ENCODE measurements at regions not wholly inside any gene's neighbourhood (a gene's known extent, or its start where the extent isn't known, plus 50 kb on each side); places are given as distances from the start of the nearest gene placed in this dataset.

DNA sequence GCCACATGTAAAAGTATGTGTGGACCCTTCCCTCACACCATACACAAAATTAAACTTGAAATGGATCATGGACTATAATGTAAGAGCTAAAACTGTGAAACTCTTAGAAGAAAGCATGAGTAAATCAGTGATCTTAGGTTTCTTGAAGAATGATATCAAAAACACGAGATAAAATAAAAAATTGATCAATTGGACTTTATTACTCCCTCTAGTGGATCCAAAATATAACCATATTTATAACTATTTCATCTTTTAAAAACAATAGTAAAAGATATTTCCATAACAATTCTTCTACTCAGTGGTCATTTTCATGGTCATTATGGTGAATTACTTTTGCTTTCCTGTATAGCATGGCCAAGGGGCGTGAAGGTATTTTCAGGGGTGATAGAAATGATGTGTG is 174.6 kb upstream of the LSM14A start:
- Histone ChIP-seq H3K36me3 (ENCODE audit: control insufficient read depth, insufficient read depth, low read length) (no peaks in the 10 kb centered on the region), H3K4me1 (no peaks in the 10 kb centered on the region), H3K4me3 (ENCODE audit: low read depth, low read length) (no peak overlapping the region), H3K27me3 (replicated peaks; ENCODE audit: control insufficient read depth, insufficient read depth, low read length) (no peaks in the 10 kb centered on the region), H3K9me3 (peaks cover 6% of the 10 kb centered on the region)
- no peak for DNase-seq
- no peaks in the 10 kb centered on the region for H3K36me3 Mint-ChIP-seq (ENCODE audit: insufficient read depth, unreplicated experiment)
- ChIA-PET CTCF (interaction anchor here (0.6 to 1.2 kb wide), 4 partner anchors 92 to 182 kb away, joined by 3 to 5 read pairs (median 3); no protein-coding TSS in a partner anchor), POLR2A (interaction anchor here (0.6 kb wide), 1 partner anchor 212 kb away, joined by 5 read pairs; no protein-coding TSS in a partner anchor)
- no peaks in the 10 kb centered on the region for H3K4me1 Mint-ChIP-seq (ENCODE audit: low read depth, unreplicated experiment)
- H3K27ac Mint-ChIP-seq (ENCODE audit: unreplicated experiment) = no peak overlapping the region
- peaks cover 7% of the 10 kb centered on the region for H3K27me3 Mint-ChIP-seq (ENCODE audit: insufficient read depth, unreplicated experiment)
- TF ChIP-seq, protein P1, sequence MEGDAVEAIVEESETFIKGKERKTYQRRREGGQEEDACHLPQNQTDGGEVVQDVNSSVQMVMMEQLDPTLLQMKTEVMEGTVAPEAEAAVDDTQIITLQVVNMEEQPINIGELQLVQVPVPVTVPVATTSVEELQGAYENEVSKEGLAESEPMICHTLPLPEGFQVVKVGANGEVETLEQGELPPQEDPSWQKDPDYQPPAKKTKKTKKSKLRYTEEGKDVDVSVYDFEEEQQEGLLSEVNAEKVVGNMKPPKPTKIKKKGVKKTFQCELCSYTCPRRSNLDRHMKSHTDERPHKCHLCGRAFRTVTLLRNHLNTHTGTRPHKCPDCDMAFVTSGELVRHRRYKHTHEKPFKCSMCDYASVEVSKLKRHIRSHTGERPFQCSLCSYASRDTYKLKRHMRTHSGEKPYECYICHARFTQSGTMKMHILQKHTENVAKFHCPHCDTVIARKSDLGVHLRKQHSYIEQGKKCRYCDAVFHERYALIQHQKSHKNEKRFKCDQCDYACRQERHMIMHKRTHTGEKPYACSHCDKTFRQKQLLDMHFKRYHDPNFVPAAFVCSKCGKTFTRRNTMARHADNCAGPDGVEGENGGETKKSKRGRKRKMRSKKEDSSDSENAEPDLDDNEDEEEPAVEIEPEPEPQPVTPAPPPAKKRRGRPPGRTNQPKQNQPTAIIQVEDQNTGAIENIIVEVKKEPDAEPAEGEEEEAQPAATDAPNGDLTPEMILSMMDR (IDR thresholded peaks at IDR 0.05; ENCODE audit: insufficient read depth in 1 of 2, low read depth in 1 of 2, low read length in 1 of 2, severe bottlenecking in 1 of 2, unreplicated experiment in 1 of 2) = peak in 1 of 2 experiments; percentile 39
- BruUV-seq (replicated peaks) = no TSS peak
- H3K9me3 Mint-ChIP-seq (ENCODE audit: unreplicated experiment) = peaks cover 6% of the 10 kb centered on the region
- intact Hi-C loops (cut with micrococcal nuclease; ENCODE audit: unreplicated experiment) = loop anchor here (2.0 kb wide), 2 partner anchors 99 to 203 kb away; no protein-coding TSS in a partner anchor
- no peak overlapping the region for H3K4me3 Mint-ChIP-seq (ENCODE audit: unreplicated experiment)

DNA sequence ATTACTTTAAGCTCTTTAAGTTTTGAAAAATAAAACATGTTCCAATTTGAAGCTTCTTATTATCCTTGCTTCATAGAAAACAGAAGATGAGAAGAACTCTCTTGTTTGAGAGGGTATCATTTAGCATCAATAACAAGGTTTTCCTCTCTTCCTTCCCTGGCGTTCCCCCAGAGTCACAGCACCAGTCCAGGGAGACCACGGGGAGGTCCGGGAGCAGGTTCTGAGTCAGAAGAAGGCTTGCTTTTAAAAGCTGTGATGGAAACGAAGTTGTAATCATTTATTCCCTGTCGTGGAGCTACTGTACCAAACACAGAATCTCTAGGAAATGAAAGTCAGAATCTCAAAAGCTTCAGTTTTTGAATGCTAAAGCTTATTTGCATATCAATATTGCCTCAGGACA is 174.0 kb upstream of the LSM14A start:
- POLR2A ChIA-PET = interaction anchor here (0.6 kb wide), 1 partner anchor 220 kb away, joined by 3 read pairs; no protein-coding TSS in a partner anchor
- Mint-ChIP-seq H3K4me1 (ENCODE audit: low read depth, unreplicated experiment) (no peaks in the 10 kb centered on the region), H3K9me3 (ENCODE audit: unreplicated experiment) (peaks cover under 1% of the 10 kb centered on the region), H3K27me3 (ENCODE audit: insufficient read depth, unreplicated experiment) (peaks cover 8% of the 10 kb centered on the region), H3K27ac (ENCODE audit: unreplicated experiment) (no peak overlapping the region), H3K36me3 (ENCODE audit: insufficient read depth, unreplicated experiment) (no peaks in the 10 kb centered on the region), H3K4me3 (ENCODE audit: unreplicated experiment) (no peak overlapping the region)
- intact Hi-C loops (cut with micrococcal nuclease; ENCODE audit: unreplicated experiment) = loop anchor here (2.0 kb wide), 2 partner anchors 98 to 204 kb away; no protein-coding TSS in a partner anchor
- CTCF ChIA-PET = interaction anchor here (0.6 to 1.2 kb wide), 4 partner anchors 93 to 183 kb away, joined by 3 to 5 read pairs (median 3); no protein-coding TSS in a partner anchor
- TF ChIP-seq, protein P1 (IDR thresholded peaks at IDR 0.05; ENCODE audit: insufficient read depth in 1 of 2, low read depth in 1 of 2, low read length in 1 of 2, severe bottlenecking in 1 of 2, unreplicated experiment in 1 of 2) = no peak
- Histone ChIP-seq H3K27me3 (replicated peaks; ENCODE audit: control insufficient read depth, insufficient read depth, low read length) (no peaks in the 10 kb centered on the region), H3K4me3 (ENCODE audit: low read depth, low read length) (no peak overlapping the region), H3K9me3 (peaks cover under 1% of the 10 kb centered on the region; the same call in 1 of the 2 replicates), H3K4me1 (no peaks in the 10 kb centered on the region), H3K36me3 (ENCODE audit: control insufficient read depth, insufficient read depth, low read length) (no peaks in the 10 kb centered on the region)
- DNase-seq = no peak
- BruUV-seq (replicated peaks) = no TSS peak

DNA sequence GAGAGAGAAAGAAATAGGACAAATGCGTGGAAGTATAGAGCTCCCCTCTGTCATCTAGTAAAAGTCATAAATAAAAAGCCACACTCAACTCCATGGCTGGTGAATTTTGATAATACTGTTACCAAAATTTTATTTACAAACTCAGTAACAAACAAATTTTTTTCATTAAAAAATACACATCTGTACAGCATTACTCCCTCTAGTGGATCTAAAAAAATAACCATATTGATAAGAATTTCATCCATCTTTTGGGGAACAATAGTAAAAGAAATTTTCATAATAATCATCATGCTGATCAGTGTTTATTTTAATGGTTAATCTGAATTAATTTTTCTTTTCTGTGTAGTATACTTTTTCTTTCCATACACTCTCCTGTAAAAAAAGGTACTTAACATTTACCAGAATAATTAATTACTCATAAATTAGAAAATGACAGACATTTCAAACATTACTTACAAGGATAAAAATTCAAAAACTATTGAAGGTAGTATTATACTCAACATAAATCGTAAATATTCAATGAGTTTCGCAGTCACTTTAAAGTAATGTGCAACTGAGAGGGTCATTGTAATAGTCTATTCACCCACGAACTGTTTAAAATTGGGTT is 173.5 kb upstream of the LSM14A start:
- intact Hi-C loops (cut with micrococcal nuclease; ENCODE audit: unreplicated experiment) = loop anchor here (2.0 kb wide), 2 partner anchors 98 to 204 kb away; no protein-coding TSS in a partner anchor
- ChIA-PET POLR2A (interaction anchor here (0.6 kb wide), 1 partner anchor 221 kb away, joined by 3 read pairs; no protein-coding TSS in a partner anchor), CTCF (interaction anchor here (1.1 to 1.2 kb wide), 2 partner anchors 93 to 98 kb away, joined by 3 read pairs; no protein-coding TSS in a partner anchor)
- Histone ChIP-seq H3K4me3 (ENCODE audit: low read depth, low read length) (no peak overlapping the region), H3K27me3 (replicated peaks; ENCODE audit: control insufficient read depth, insufficient read depth, low read length) (no peaks in the 10 kb centered on the region), H3K36me3 (ENCODE audit: control insufficient read depth, insufficient read depth, low read length) (no peaks in the 10 kb centered on the region), H3K4me1 (no peaks in the 10 kb centered on the region), H3K9me3 (no peaks in the 10 kb centered on the region)
- TF ChIP-seq, protein P1 (IDR thresholded peaks at IDR 0.05; ENCODE audit: insufficient read depth in 1 of 2, low read depth in 1 of 2, low read length in 1 of 2, severe bottlenecking in 1 of 2, unreplicated experiment in 1 of 2) = peak; percentile 32 to 58
- Mint-ChIP-seq H3K9me3 (ENCODE audit: unreplicated experiment) (no peaks in the 10 kb centered on the region), H3K36me3 (ENCODE audit: insufficient read depth, unreplicated experiment) (no peaks in the 10 kb centered on the region), H3K27ac (ENCODE audit: unreplicated experiment) (no peak overlapping the region), H3K4me1 (ENCODE audit: low read depth, unreplicated experiment) (no peaks in the 10 kb centered on the region), H3K4me3 (ENCODE audit: unreplicated experiment) (no peak overlapping the region), H3K27me3 (ENCODE audit: insufficient read depth, unreplicated experiment) (peaks cover 12% of the 10 kb centered on the region)
- BruUV-seq (replicated peaks) = no TSS peak
- DNase-seq = no peak

Measured in Caco-2 (cell line).